ENCODE measurements at regions not wholly inside any gene's neighbourhood (a gene's known extent, or its start where the extent isn't known, plus 50 kb on each side); places are given as distances from the start of the nearest gene placed in this dataset.

GRCh38 chr4:84176016-84176415 lies 323.1 kb downstream of the NKX6-1 start:
- TF ChIP-seq CTCF (IDR thresholded peaks at IDR 0.05; ENCODE audit: insufficient read depth, low read length, poor library complexity, severe bottlenecking) (no peak), EZH2phosphoT487 (conservative IDR thresholded peaks at IDR 0.05; ENCODE audit: low read length) (no peak)

Measured in SU-DHL-6 (cell line).